ENCODE measurements at regions not wholly inside any gene's neighbourhood (a gene's known extent, or its start where the extent isn't known, plus 50 kb on each side); places are given as distances from the start of the nearest gene placed in this dataset.

DNA sequence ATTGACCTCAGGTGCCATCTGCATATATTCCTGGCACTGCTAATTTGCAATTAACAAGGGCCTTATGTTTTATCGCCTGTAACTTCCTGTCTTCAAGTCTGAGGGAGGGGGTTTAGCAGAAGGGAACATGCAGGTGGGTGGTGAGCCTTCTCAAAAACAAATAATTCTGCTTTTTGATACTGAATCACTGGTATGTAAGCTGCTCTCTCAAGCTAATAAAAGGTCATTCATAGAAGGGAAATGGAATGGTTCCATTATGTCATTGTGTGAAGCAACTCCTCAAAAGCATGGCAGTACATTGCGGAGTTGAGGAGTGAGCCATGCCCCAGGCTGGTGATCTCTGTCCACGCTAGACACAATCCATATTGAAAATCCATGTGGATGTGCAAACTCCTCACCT is 414.8 kb upstream of the ID2 start:
- Mint-ChIP-seq H3K4me3 (no peak overlapping the region), H3K4me1 (peaks cover 22 to 34% of the 10 kb centered on the region in 2 experiments), H3K9me3 (no peaks in the 10 kb centered on the region), H3K27me3 (ENCODE audit: low read depth) (no peaks in the 10 kb centered on the region; the same call in 1 of the 2 replicates), H3K36me3 (ENCODE audit: insufficient read depth in 1 of 3, low read depth in 3 of 3) (no peaks in the 10 kb centered on the region), H3K27ac (0 out of 7 replicates have a peak overlapping the region, but pooled peaks of 1 of the 3 experiments have one; percentile 45)
- Histone ChIP-seq H3K79me1 (ENCODE audit: insufficient read depth, low read depth, low read length, poor library complexity, severe bottlenecking) (no peaks in the 10 kb centered on the region), H3K23ac (ENCODE audit: insufficient read length, low read depth, low read length) (no peak overlapping the region), H3K4me1 (ENCODE audit: insufficient read depth, low read length) (0 out of 2 replicates have a peak, but pooled peaks cover 3% of the 10 kb centered on the region), H3T11ph (ENCODE audit: low read length) (no peak overlapping the region), H2BK120ac (ENCODE audit: low read depth, low read length, poor library complexity, severe bottlenecking) (no peak overlapping the region), H2AFZ (ENCODE audit: low read length) (no peak overlapping the region), H3K56ac (ENCODE audit: insufficient read length, low read depth, low read length) (no peak overlapping the region), H2AK5ac (ENCODE audit: insufficient read length, low read length) (no peak overlapping the region), H3K23me2 (ENCODE audit: insufficient read length, low read depth, low read length, poor library complexity, severe bottlenecking) (no peaks in the 10 kb centered on the region), H3K27me3 (ENCODE audit: insufficient read depth, low read length) (no peaks in the 10 kb centered on the region), H2BK12ac (ENCODE audit: insufficient read length, low read depth, low read length) (no peak overlapping the region), H3K14ac (ENCODE audit: insufficient read depth, low read length) (no peak overlapping the region), H3K18ac (ENCODE audit: insufficient read length, low read depth, low read length) (no peak overlapping the region), H4K91ac (ENCODE audit: insufficient read length, low read depth, low read length) (no peak overlapping the region), H2BK5ac (ENCODE audit: insufficient read length, low read length) (no peak overlapping the region), H3K9me3 (ENCODE audit: control insufficient read depth, low read depth, low read length) (no peaks in the 10 kb centered on the region), H3K79me2 (ENCODE audit: insufficient read depth, low read length) (no peaks in the 10 kb centered on the region), H4K20me1 (ENCODE audit: control insufficient read depth, insufficient read depth, insufficient read length) (no peaks in the 10 kb centered on the region), H2BK15ac (ENCODE audit: low read depth, low read length) (no peak overlapping the region), H3K9ac (ENCODE audit: extremely low read depth, insufficient read length, low read length) (no peak overlapping the region), H2BK20ac (ENCODE audit: low read depth, low read length, poor library complexity, severe bottlenecking) (no peak overlapping the region), H4K8ac (replicated peaks; ENCODE audit: insufficient read length, low read depth, low read length) (no peak overlapping the region), H4K5ac (ENCODE audit: insufficient read length, low read depth, low read length) (no peak overlapping the region), H3K4me2 (ENCODE audit: insufficient read depth, insufficient read length, low read length) (no peak overlapping the region), H3K27ac (ENCODE audit: insufficient read length, low read depth, low read length) (no peak overlapping the region), H3K4ac (ENCODE audit: low read depth, low read length) (no peak overlapping the region)
- no CpG with 5 or more reads among the region's 3 CpGs for WGBS (ENCODE audit: extremely low coverage, insufficient read length, low lambda C conversion rate)
- DNase-seq = no peak
- TF ChIP-seq, protein P1, sequence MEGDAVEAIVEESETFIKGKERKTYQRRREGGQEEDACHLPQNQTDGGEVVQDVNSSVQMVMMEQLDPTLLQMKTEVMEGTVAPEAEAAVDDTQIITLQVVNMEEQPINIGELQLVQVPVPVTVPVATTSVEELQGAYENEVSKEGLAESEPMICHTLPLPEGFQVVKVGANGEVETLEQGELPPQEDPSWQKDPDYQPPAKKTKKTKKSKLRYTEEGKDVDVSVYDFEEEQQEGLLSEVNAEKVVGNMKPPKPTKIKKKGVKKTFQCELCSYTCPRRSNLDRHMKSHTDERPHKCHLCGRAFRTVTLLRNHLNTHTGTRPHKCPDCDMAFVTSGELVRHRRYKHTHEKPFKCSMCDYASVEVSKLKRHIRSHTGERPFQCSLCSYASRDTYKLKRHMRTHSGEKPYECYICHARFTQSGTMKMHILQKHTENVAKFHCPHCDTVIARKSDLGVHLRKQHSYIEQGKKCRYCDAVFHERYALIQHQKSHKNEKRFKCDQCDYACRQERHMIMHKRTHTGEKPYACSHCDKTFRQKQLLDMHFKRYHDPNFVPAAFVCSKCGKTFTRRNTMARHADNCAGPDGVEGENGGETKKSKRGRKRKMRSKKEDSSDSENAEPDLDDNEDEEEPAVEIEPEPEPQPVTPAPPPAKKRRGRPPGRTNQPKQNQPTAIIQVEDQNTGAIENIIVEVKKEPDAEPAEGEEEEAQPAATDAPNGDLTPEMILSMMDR (conservative IDR thresholded peaks at IDR 0.05) = no peak

All from H9 (cell line).